HCT116 (cell line): ENCODE measurements at regions not wholly inside any gene's neighbourhood (a gene's known extent, or its start where the extent isn't known, plus 50 kb on each side); places are given as distances from the start of the nearest gene placed in this dataset.
A peak's percentile ranks its signal among the peaks of the same experiment; 100 is the strongest.
"Not testable (repeated sequence)": the region's sequence is repeated elsewhere in the genome, so short reads cannot be mapped to it uniquely, and the experiment has no call there.

Source experiments
- ATAC-seq: fragments of 200-7000 bp; cut with Tn5 transposase; 2 replicates; pipeline ENCODE4 v1.9.1; 2020; ENCODE audit warnings: mild to moderate bottlenecking, moderate library complexity
- BruUV-seq: library from RNA; stranded (reverse); fragments of 400-500 nt; replicated peaks from 2 replicates; lab custom pipeline; 2021; lab: Mats Ljungman, UMichigan
- CTCF ChIA-PET: fragments of 300-600 bp; sonication (Branson Sonifier 250); formaldehyde crosslinking; loops from one replicate; lab custom pipeline; 2021; ENCODE audit warnings: antibody characterized with exemption; lab: Charles Lee
- POLR2A ChIA-PET: fragments of 300-600, 350-600 bp; sonication (Branson Sonifier 250); formaldehyde crosslinking; loops from one replicate; lab custom pipeline; 2021; ENCODE audit warnings: antibody characterized with exemption; lab: Charles Lee
- RAD21 ChIA-PET, 2 experiments: fragments of 300-600 bp; sonication (Branson Sonifier 250); formaldehyde crosslinking; loops; one replicate each; lab custom pipeline; 2023; ENCODE audit warnings: low total read pairs in 2 of 2; ENCODE audit not compliant: uncharacterized antibody in 2 of 2, unreplicated experiment in 2 of 2, low non-redundant PET in 1 of 2; lab: Charles Lee
- DNase-seq: peaks from one replicate; pipeline ENCODE4 v3.0.0-alpha.2; 2010; ENCODE audit warnings: low read depth, low spot score
- H2AFZ ChIP-seq: fragments of 200-600 bp; shearing (Covaris generic), sonication (generic); 2 replicates; pipeline ENCODE4 v1.6.1; 2017; ENCODE audit warnings: low read depth, mixed run types, mixed read lengths, antibody characterized with exemption, low read length; ENCODE audit not compliant: poor library complexity, severe bottlenecking
- H3K27ac ChIP-seq: 2 replicates; pipeline ENCODE4 v1.5.1; 2012; ENCODE audit warnings: low read depth, low read length
- H3K27me3 ChIP-seq: fragments of 200-600 bp; sonication (generic); 2 replicates; pipeline ENCODE4 v1.6.1; 2016; ENCODE audit warnings: mixed run types, low read length, mixed read lengths; ENCODE audit not compliant: insufficient read depth
- H3K36me3 ChIP-seq, 2 experiments: fragments of 200-500 bp in 1 of 2; fragments of 200-600 bp in 1 of 2; sonication (Bioruptor generic) in 1 of 2; sonication (generic) in 1 of 2; 2 replicates each; pipeline versions ENCODE4 v1.5.1 to v1.6.1; 2014 to 2016; ENCODE audit warnings: low read length in 2 of 2, inconsistent platforms in 1 of 2, mixed read lengths in 1 of 2, mixed run types in 1 of 2; ENCODE audit not compliant: insufficient read depth in 2 of 2, control insufficient read depth in 1 of 2
- H3K4me1 ChIP-seq, 2 experiments: fragments of 200-600 bp in 1 of 2; sonication (generic) in 1 of 2; 2 replicates each; pipeline versions ENCODE4 v1.5.1 to v1.6.1; 2012 to 2017; ENCODE audit warnings: low read length in 2 of 2, inconsistent platforms in 1 of 2, mild to moderate bottlenecking in 1 of 2, mixed read lengths in 1 of 2, mixed run types in 1 of 2, moderate library complexity in 1 of 2; ENCODE audit not compliant: insufficient read depth in 2 of 2, control insufficient read depth in 1 of 2
- H3K4me2 ChIP-seq: fragments of 200-600 bp; sonication (generic); 2 replicates; pipeline ENCODE4 v1.6.1; 2017; ENCODE audit warnings: mixed run types, low read length, mixed read lengths
- H3K4me3 ChIP-seq, 2 experiments: fragments of 200-600 bp in 1 of 2; sonication (generic) in 1 of 2; replicated peaks in 1 of 2; 2 replicates each; pipeline ENCODE4 v1.5.1; 2011 to 2016; ENCODE audit warnings: low read length in 2 of 2, control low read depth in 1 of 2, low read depth in 1 of 2, mild to moderate bottlenecking in 1 of 2, mixed read lengths in 1 of 2, mixed run types in 1 of 2
- H3K79me2 ChIP-seq: fragments of 200-600 bp; sonication (generic); 2 replicates; pipeline ENCODE4 v1.6.1; 2017; ENCODE audit warnings: mild to moderate bottlenecking, mixed run types, low read length, moderate library complexity, mixed read lengths; ENCODE audit not compliant: insufficient read depth
- H3K9ac ChIP-seq: fragments of 200-600 bp; sonication (generic); 2 replicates; pipeline ENCODE4 v1.6.1; 2016; ENCODE audit warnings: low read length, mixed read lengths
- H3K9me2 ChIP-seq: fragments of 200-600 bp; sonication (generic), shearing (Covaris generic); 2 replicates; pipeline ENCODE4 v1.6.1; 2017; ENCODE audit warnings: mixed run types, mild to moderate bottlenecking, moderate library complexity; ENCODE audit not compliant: insufficient read depth
- H3K9me3 ChIP-seq, 2 experiments: fragments of 200-500 bp in 1 of 2; fragments of 200-600 bp in 1 of 2; sonication (Bioruptor generic) in 1 of 2; sonication (generic) in 1 of 2; 2 replicates each; pipeline ENCODE4 v1.6.1; 2014 to 2017; ENCODE audit warnings: low read length in 2 of 2, mixed read lengths in 2 of 2, inconsistent platforms in 1 of 2, low read depth in 1 of 2, mild to moderate bottlenecking in 1 of 2, mixed run types in 1 of 2, moderate library complexity in 1 of 2; ENCODE audit not compliant: control insufficient read depth in 1 of 2, insufficient read depth in 1 of 2
- H4K20me1 ChIP-seq: fragments of 200-600 bp; sonication (generic), shearing (Covaris generic); 2 replicates; pipeline ENCODE4 v1.6.1; 2017; ENCODE audit warnings: mixed run types, mild to moderate bottlenecking, moderate library complexity; ENCODE audit not compliant: insufficient read depth
- RAD21 ChIP-seq: IDR thresholded peaks from 2 replicates; pipeline ENCODE4 v1.6.1; 2012; ENCODE audit warnings: low read depth, mild to moderate bottlenecking
- intact Hi-C: fragments of 100-400 bp; cut with micrococcal nuclease; formaldehyde crosslinking; loops from 2 replicates; pipeline ENCODE4 v1.10.0; 2022
- TF ChIP-seq, protein P1 (sequence below), 3 experiments: fragments of 200-600 bp in 1 of 3; sonication (generic) in 1 of 3; IDR thresholded peaks in 2 of 3; conservative IDR thresholded peaks in 1 of 3; 2 replicates each; pipeline ENCODE4 v1.5.1; 2012 to 2017; ENCODE audit warnings: low read depth in 2 of 3, low read length in 2 of 3, antibody characterized with exemption in 1 of 3, borderline replicate concordance in 1 of 3, control low read depth in 1 of 3, mild to moderate bottlenecking in 1 of 3, mixed read lengths in 1 of 3, mixed run types in 1 of 3, moderate library complexity in 1 of 3; ENCODE audit not compliant: insufficient read depth in 1 of 3

DNA sequence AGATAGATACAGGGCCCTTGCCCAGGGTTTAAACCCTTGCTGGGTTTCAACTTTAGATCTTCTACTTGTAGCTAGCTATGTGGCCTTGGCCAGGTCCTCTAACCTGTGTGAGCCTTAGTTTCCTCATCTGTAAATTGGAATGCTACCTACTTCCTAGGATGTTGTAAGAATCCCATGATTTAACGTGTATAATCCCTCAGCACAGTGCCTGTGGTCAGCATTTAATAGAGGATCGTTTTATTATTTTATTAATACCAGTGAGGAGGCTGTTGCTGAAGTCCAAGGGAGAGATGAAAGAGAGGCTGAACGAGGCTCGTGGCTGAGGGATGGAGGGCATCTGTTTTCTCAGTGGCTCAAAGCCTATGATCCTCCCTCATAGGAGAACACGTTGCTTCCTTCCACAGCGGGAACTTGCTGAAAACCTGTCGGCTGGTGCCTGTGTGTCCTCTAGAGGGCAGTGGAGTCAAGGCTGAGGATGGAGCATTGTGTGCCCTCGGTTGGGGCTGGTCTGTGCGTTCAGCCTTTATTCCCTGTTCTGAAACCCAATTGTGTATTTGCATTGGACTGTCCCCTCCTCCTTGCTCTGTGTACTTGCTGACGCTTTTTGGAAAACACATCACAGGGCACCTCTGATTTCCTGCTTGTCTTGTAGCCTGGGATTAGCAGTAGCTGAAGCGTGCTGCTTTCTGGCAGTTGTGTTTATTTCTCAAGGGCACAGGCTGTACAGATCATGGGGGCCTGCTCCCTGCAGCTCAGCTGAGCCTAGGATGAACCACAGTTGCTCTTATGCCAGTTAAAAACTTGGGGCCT, 104.3 kb downstream of the PROP1 start:
- H3K4me2 ChIP-seq, BruUV-seq, H3K27ac ChIP-seq, H3K36me3 ChIP-seq, H2AFZ ChIP-seq, RAD21 ChIA-PET, H3K4me3 ChIP-seq, H3K9me3 ChIP-seq, intact Hi-C loops, H4K20me1 ChIP-seq, POLR2A ChIA-PET, H3K4me1 ChIP-seq, H3K79me2 ChIP-seq, H3K9me2 ChIP-seq, H3K27me3 ChIP-seq, H3K9ac ChIP-seq, DNase-seq, CTCF ChIA-PET: not testable (repeated sequence)
- TF ChIP-seq, protein P1, sequence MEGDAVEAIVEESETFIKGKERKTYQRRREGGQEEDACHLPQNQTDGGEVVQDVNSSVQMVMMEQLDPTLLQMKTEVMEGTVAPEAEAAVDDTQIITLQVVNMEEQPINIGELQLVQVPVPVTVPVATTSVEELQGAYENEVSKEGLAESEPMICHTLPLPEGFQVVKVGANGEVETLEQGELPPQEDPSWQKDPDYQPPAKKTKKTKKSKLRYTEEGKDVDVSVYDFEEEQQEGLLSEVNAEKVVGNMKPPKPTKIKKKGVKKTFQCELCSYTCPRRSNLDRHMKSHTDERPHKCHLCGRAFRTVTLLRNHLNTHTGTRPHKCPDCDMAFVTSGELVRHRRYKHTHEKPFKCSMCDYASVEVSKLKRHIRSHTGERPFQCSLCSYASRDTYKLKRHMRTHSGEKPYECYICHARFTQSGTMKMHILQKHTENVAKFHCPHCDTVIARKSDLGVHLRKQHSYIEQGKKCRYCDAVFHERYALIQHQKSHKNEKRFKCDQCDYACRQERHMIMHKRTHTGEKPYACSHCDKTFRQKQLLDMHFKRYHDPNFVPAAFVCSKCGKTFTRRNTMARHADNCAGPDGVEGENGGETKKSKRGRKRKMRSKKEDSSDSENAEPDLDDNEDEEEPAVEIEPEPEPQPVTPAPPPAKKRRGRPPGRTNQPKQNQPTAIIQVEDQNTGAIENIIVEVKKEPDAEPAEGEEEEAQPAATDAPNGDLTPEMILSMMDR (IDR thresholded peaks at IDR 0.05 in 2 of 3, conservative IDR thresholded peaks at IDR 0.05 in 1 of 3; ENCODE audit: borderline replicate concordance in 1 of 3, insufficient read depth in 1 of 3, low read depth in 2 of 3, low read length in 2 of 3), result 0 out of 6 replicates have a peak, but pooled peaks of 1 of the 3 experiments have one; percentile 8
- TF ChIP-seq RAD21, result peak; percentile 28
- peak; percentile 99 for ATAC-seq

- H2AFZ ChIP-seq, H3K9me2 ChIP-seq, BruUV-seq, H3K27ac ChIP-seq, H4K20me1 ChIP-seq, H3K79me2 ChIP-seq, DNase-seq, CTCF ChIA-PET, ATAC-seq, H3K9me3 ChIP-seq, H3K4me1 ChIP-seq, POLR2A ChIA-PET, RAD21 ChIA-PET, H3K9ac ChIP-seq, H3K36me3 ChIP-seq, H3K4me2 ChIP-seq, H3K27me3 ChIP-seq, intact Hi-C loops, H3K4me3 ChIP-seq: not testable (repeated sequence)
Observed at GRCh38 chr5:177883295-177883694, 100.6 kb upstream of the FAM153A start.

DNA sequence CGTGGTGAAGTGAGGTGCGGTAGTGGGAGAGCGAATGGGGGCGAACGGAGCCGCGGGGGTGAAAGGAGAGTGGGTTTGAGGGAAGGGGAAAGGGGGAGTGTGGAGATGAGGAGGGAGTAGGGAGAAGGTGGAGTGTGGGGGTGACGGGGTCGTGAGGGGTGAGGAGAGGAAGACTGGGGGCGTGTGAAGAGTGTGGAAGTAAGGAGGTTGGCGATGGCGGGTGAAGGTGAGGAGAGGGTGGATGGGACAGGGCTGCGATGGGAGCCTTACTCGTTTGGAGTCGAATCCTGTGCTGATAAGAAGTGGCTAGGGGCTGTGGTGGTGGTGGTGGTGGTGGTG, 93.2 kb upstream of the FAM153A start:
- H3K79me2 ChIP-seq, H4K20me1 ChIP-seq, DNase-seq, H3K36me3 ChIP-seq, H3K4me1 ChIP-seq, intact Hi-C loops, POLR2A ChIA-PET, CTCF ChIA-PET, H3K27me3 ChIP-seq, H3K27ac ChIP-seq, RAD21 ChIA-PET, H2AFZ ChIP-seq, H3K9me3 ChIP-seq, H3K9me2 ChIP-seq, BruUV-seq: not testable (repeated sequence)
- Histone ChIP-seq H3K4me2 (peak overlapping the region; percentile 36; the same call in 1 of the 2 replicates), H3K9ac (peak overlapping the region; percentile 50; the same call in 1 of the 2 replicates), H3K4me3 (peak overlapping the region; percentile 50)
- ATAC-seq, result peak; percentile 30
